CD4-positive, alpha-beta T cell (primary cell): ENCODE measurements at regions not wholly inside any gene's neighbourhood (a gene's known extent, or its start where the extent isn't known, plus 50 kb on each side); places are given as distances from the start of the nearest gene placed in this dataset.

Experiments used
- ATAC-seq: fragments of 200-7000 bp; cut with Tn5 transposase; one replicate; pipeline ENCODE4 v1.10.0; 2022; ENCODE audit warnings: mild to moderate bottlenecking; ENCODE audit not compliant: poor library complexity
- CTCF ChIA-PET: fragments of 350-600 bp; sonication (Branson Sonifier 250); formaldehyde crosslinking; loops from one replicate; lab custom pipeline; 2021; ENCODE audit warnings: antibody characterized with exemption, inconsistent platforms; lab: Charles Lee
- POLR2A ChIA-PET: fragments of 350-600 bp; sonication (Branson Sonifier 250); formaldehyde crosslinking; loops from one replicate; lab custom pipeline; 2021; ENCODE audit warnings: antibody characterized with exemption, inconsistent platforms; lab: Charles Lee
- DNase-seq, 14 experiments: peaks; one replicate each; pipeline ENCODE4 v3.0.0-alpha.2; 2013 to 2020; ENCODE audit warnings: mixed read lengths in 2 of 14
- H3K27ac ChIP-seq, 2 donors: one replicate each; pipeline versions ENCODE4 v1.5.1 to v1.7.0; 2013; ENCODE audit warnings: low read length in 2 of 2, low read depth in 1 of 2, mild to moderate bottlenecking in 1 of 2
- H3K27me3 ChIP-seq, 2 experiments: 1 replicate in 1 of 2; 2 replicates in 1 of 2; pipeline versions ENCODE4 v1.6.1 to v1.7.0; 2013; ENCODE audit warnings: low read length in 2 of 2, control low read depth in 1 of 2, mild to moderate bottlenecking in 1 of 2, moderate library complexity in 1 of 2; ENCODE audit not compliant: insufficient read depth in 2 of 2, control insufficient read depth in 1 of 2
- H3K36me3 ChIP-seq: one replicate; pipeline ENCODE4 v1.6.1; 2013; ENCODE audit warnings: low read length, control low read depth; ENCODE audit not compliant: insufficient read depth
- H3K4me1 ChIP-seq: one replicate; pipeline ENCODE4 v1.6.1; 2013; ENCODE audit warnings: low read length, control low read depth; ENCODE audit not compliant: insufficient read depth
- H3K4me3 ChIP-seq: one replicate; pipeline ENCODE4 v1.5.1; 2013; ENCODE audit warnings: mild to moderate bottlenecking, low read length, moderate library complexity
- H3K9me3 ChIP-seq, 2 experiments: 1 replicate in 1 of 2; 2 replicates in 1 of 2; pipeline versions ENCODE4 v1.6.1 to v1.7.0; 2013; ENCODE audit warnings: low read length in 2 of 2, mild to moderate bottlenecking in 2 of 2, control low read depth in 1 of 2, moderate library complexity in 1 of 2; ENCODE audit not compliant: control insufficient read depth in 1 of 2, insufficient read depth in 1 of 2
- H3K27ac Mint-ChIP-seq: one replicate; pipeline ENCODE4 v1.8.0; 2020; ENCODE audit warnings: mixed read lengths
- H3K27me3 Mint-ChIP-seq: one replicate; pipeline ENCODE4 v1.8.0; 2021; ENCODE audit warnings: mixed read lengths
- H3K36me3 Mint-ChIP-seq: one replicate; pipeline ENCODE4 v1.8.0; 2021; ENCODE audit warnings: low read depth, mixed read lengths
- H3K4me1 Mint-ChIP-seq: one replicate; pipeline ENCODE4 v1.8.0; 2021; ENCODE audit warnings: low read depth, mixed read lengths
- H3K4me3 Mint-ChIP-seq: one replicate; pipeline ENCODE4 v1.8.0; 2020; ENCODE audit warnings: mild to moderate bottlenecking, mixed read lengths
- H3K9me3 Mint-ChIP-seq: one replicate; pipeline ENCODE4 v1.8.0; 2020; ENCODE audit warnings: mixed read lengths
- intact Hi-C, 2 experiments: fragments of 100-400 bp; cut with DNase I in 1 of 2; cut with micrococcal nuclease in 1 of 2; formaldehyde crosslinking; loops; one replicate each; pipeline versions ENCODE4 v1.15.1 to v1.9.0; 2023 to 2025; cut with DNase I, micrococcal nuclease
- TF ChIP-seq, protein P1 (sequence below): fragments of 200-600 bp; IDR thresholded peaks from one replicate; pipeline ENCODE4 v1.8.0; 2022; ENCODE audit warnings: antibody characterized with exemption, mild to moderate bottlenecking

- no peaks in the 10 kb centered on the region for H3K36me3 ChIP-seq
- no peak for DNase-seq
- ChIA-PET POLR2A (no interaction called here), CTCF (no interaction called here)
- no peaks in the 10 kb centered on the region for H3K9me3 ChIP-seq
- H3K4me1 Mint-ChIP-seq, result no peaks in the 10 kb centered on the region
- H3K27me3 ChIP-seq, result no peaks in the 10 kb centered on the region
- H3K9me3 Mint-ChIP-seq, result no peaks in the 10 kb centered on the region
- H3K4me1 ChIP-seq, result no peaks in the 10 kb centered on the region
- no peaks in the 10 kb centered on the region for H3K27me3 Mint-ChIP-seq
- intact Hi-C loops, result no loop called here
- ATAC-seq, result no peak
- TF ChIP-seq, protein P1, sequence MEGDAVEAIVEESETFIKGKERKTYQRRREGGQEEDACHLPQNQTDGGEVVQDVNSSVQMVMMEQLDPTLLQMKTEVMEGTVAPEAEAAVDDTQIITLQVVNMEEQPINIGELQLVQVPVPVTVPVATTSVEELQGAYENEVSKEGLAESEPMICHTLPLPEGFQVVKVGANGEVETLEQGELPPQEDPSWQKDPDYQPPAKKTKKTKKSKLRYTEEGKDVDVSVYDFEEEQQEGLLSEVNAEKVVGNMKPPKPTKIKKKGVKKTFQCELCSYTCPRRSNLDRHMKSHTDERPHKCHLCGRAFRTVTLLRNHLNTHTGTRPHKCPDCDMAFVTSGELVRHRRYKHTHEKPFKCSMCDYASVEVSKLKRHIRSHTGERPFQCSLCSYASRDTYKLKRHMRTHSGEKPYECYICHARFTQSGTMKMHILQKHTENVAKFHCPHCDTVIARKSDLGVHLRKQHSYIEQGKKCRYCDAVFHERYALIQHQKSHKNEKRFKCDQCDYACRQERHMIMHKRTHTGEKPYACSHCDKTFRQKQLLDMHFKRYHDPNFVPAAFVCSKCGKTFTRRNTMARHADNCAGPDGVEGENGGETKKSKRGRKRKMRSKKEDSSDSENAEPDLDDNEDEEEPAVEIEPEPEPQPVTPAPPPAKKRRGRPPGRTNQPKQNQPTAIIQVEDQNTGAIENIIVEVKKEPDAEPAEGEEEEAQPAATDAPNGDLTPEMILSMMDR, result no peak
- H3K4me3 Mint-ChIP-seq, result no peak overlapping the region
- H3K27ac Mint-ChIP-seq, result no peak overlapping the region
- no peaks in the 10 kb centered on the region for H3K36me3 Mint-ChIP-seq
- H3K4me3 ChIP-seq, result no peak overlapping the region
- no peak overlapping the region for H3K27ac ChIP-seq
Observed at GRCh38 chr6:23087471-23087870, 518.1 kb downstream of the HDGFL1 start.

DNA sequence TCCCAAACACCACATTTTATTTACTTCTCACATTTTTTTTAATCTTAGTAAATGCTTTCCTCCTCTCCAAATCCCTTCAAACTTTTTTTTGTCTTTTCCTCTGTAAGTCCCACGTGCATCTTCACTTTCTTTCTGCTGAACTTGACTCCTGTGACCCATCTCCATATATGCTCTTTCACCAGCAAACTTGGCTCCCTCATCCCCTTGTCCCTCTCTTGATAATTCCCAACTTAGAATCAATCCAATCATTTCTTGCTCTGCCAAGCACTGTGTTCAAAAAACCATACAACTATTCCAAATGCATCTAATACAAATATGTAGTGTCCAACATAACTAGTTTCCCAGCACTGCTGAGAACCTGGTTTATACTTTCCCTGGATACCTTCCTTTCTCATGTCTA lies 519.4 kb downstream of the HDGFL1 start:
- Mint-ChIP-seq H3K36me3 (no peaks in the 10 kb centered on the region), H3K27ac (no peak overlapping the region), H3K27me3 (no peaks in the 10 kb centered on the region), H3K4me1 (no peaks in the 10 kb centered on the region), H3K4me3 (no peak overlapping the region), H3K9me3 (no peaks in the 10 kb centered on the region)
- intact Hi-C loops, result no loop called here
- TF ChIP-seq, protein P1, result no peak
- no peak overlapping the region for H3K27ac ChIP-seq
- ChIA-PET POLR2A (no interaction called here), CTCF (no interaction called here)
- no peak overlapping the region for H3K4me3 ChIP-seq
- H3K36me3 ChIP-seq, result no peaks in the 10 kb centered on the region
- DNase-seq (no peak), ATAC-seq (no peak)
- no peaks in the 10 kb centered on the region for H3K4me1 ChIP-seq
- H3K9me3 ChIP-seq, result no peaks in the 10 kb centered on the region
- H3K27me3 ChIP-seq, result no peaks in the 10 kb centered on the region

DNA sequence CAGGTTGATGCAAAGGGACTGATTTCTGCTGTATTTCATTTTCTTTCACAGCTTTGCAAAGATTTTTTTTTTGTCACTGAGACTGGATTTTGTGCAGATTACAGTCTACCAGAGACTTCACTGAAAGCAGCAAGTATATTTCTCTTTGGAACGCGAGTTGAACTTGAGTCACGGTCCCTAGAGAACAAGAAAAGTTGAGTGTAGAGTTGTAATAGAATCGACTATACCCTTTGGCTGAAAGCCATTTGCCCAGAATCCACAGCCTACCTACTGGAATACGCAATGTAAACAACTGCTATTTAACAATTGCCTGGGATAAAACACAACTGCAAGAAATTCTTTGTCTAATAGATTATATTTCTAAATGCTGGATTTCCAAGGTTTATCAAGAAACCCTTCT lies 520.6 kb downstream of the HDGFL1 start:
- Histone ChIP-seq H3K27me3 (no peaks in the 10 kb centered on the region), H3K4me1 (no peaks in the 10 kb centered on the region), H3K27ac (no peak overlapping the region), H3K4me3 (no peak overlapping the region), H3K9me3 (no peaks in the 10 kb centered on the region), H3K36me3 (no peaks in the 10 kb centered on the region)
- Mint-ChIP-seq H3K36me3 (no peaks in the 10 kb centered on the region), H3K9me3 (peaks cover 1% of the 10 kb centered on the region), H3K4me3 (no peak overlapping the region), H3K4me1 (no peaks in the 10 kb centered on the region), H3K27ac (no peak overlapping the region), H3K27me3 (no peaks in the 10 kb centered on the region)
- ATAC-seq (no peak), DNase-seq (no peak)
- ChIA-PET POLR2A (no interaction called here), CTCF (no interaction called here)
- intact Hi-C loops, result no loop called here
- TF ChIP-seq, protein P1, result no peak
